GM12892 (cell line): ENCODE measurements at regions not wholly inside any gene's neighbourhood (a gene's known extent, or its start where the extent isn't known, plus 50 kb on each side); places are given as distances from the start of the nearest gene placed in this dataset.

ENCODE experiments used
- DNase-seq: peaks from one replicate; pipeline ENCODE4 v3.0.0; 2011; ENCODE audit not compliant: insufficient read length
- FAIRE-seq: peaks from 2 replicates; lab custom pipeline; 2011; peaks lifted over from hg19 to GRCh38; lab: Jason Lieb, UNC
- POLR2A ChIP-seq: IDR thresholded peaks from 2 replicates; pipeline ENCODE4 v1.6.1; 2011; ENCODE audit warnings: low read depth, low read length, control low read depth
- POLR2AphosphoS5 ChIP-seq: IDR thresholded peaks from 2 replicates; pipeline ENCODE4 v1.6.1; 2011; ENCODE audit warnings: low read depth, low read length, control low read depth
- TAF1 ChIP-seq: IDR thresholded peaks from 2 replicates; pipeline ENCODE4 v1.6.1; 2011; ENCODE audit warnings: low read depth, mild to moderate bottlenecking, control low read depth, low read length, borderline replicate concordance

GRCh38 chr4:174144106-174144505, 139.4 kb downstream of the FBXO8 start:
- TF ChIP-seq POLR2AphosphoS5 (no peak), TAF1 (no peak), POLR2A (no peak)
- no peak for FAIRE-seq
- no peak for DNase-seq

GRCh38 chr4:174141876-174142275, 141.6 kb downstream of the FBXO8 start:
- TF ChIP-seq TAF1: no peak
- no peak for TF ChIP-seq POLR2A
- no peak for TF ChIP-seq POLR2AphosphoS5
- FAIRE-seq (no peak), DNase-seq (no peak)

GRCh38 chr4:174138616-174139015, 144.9 kb downstream of the FBXO8 start:
- no peak for FAIRE-seq
- no peak for DNase-seq

GRCh38 chr4:174137698-174138097, 145.8 kb downstream of the FBXO8 start:
- DNase-seq (no peak), FAIRE-seq (no peak)
- no peak for TF ChIP-seq POLR2AphosphoS5
- TF ChIP-seq TAF1: no peak
- TF ChIP-seq POLR2A: no peak

More at GRCh38 chr4:174138616-174139015, 144.9 kb downstream of the FBXO8 start:
- TF ChIP-seq TAF1 (no peak), POLR2A (no peak), POLR2AphosphoS5 (no peak)

GRCh38 chr4:174135936-174136406, 147.5 kb downstream of the FBXO8 start:
- no peak for TF ChIP-seq POLR2AphosphoS5
- DNase-seq: no peak
- no peak for FAIRE-seq

GRCh38 chr4:174135530-174135929, 147.9 kb downstream of the FBXO8 start:
- FAIRE-seq (no peak), DNase-seq (no peak)
- TF ChIP-seq POLR2A: no peak

GRCh38 chr4:174134361-174134760, 149.1 kb downstream of the FBXO8 start:
- DNase-seq: no peak
- TF ChIP-seq POLR2AphosphoS5 (no peak), POLR2A (no peak), TAF1 (no peak)
- FAIRE-seq: no peak

- DNase-seq (no peak), FAIRE-seq (no peak)
- TF ChIP-seq POLR2A: no peak
- TF ChIP-seq TAF1: no peak
- TF ChIP-seq POLR2AphosphoS5: no peak
Observed at GRCh38 chr4:174133551-174133950, 149.9 kb downstream of the FBXO8 start.

- FAIRE-seq (no peak), DNase-seq (no peak)
- TF ChIP-seq TAF1 (no peak), POLR2A (no peak), POLR2AphosphoS5 (no peak)
Observed at GRCh38 chr4:174131901-174132300, 151.6 kb downstream of the FBXO8 start.

- DNase-seq (no peak), FAIRE-seq (no peak)
- TF ChIP-seq TAF1 (no peak), POLR2AphosphoS5 (no peak), POLR2A (no peak)
Observed at GRCh38 chr4:174122705-174123104, 160.8 kb downstream of the FBXO8 start.

GRCh38 chr4:174120446-174121295, 162.8 kb downstream of the FBXO8 start:
- DNase-seq: no peak
- no peak for TF ChIP-seq POLR2A
- no peak for TF ChIP-seq TAF1
- no peak for TF ChIP-seq POLR2AphosphoS5
- FAIRE-seq: peak; percentile 27

GRCh38 chr4:174119830-174120229, 163.6 kb downstream of the FBXO8 start:
- TF ChIP-seq TAF1 (no peak), POLR2A (no peak), POLR2AphosphoS5 (no peak)
- FAIRE-seq (no peak), DNase-seq (no peak)
